ENCODE measurements at regions not wholly inside any gene's neighbourhood (a gene's known extent, or its start where the extent isn't known, plus 50 kb on each side); places are given as distances from the start of the nearest gene placed in this dataset.

DNA sequence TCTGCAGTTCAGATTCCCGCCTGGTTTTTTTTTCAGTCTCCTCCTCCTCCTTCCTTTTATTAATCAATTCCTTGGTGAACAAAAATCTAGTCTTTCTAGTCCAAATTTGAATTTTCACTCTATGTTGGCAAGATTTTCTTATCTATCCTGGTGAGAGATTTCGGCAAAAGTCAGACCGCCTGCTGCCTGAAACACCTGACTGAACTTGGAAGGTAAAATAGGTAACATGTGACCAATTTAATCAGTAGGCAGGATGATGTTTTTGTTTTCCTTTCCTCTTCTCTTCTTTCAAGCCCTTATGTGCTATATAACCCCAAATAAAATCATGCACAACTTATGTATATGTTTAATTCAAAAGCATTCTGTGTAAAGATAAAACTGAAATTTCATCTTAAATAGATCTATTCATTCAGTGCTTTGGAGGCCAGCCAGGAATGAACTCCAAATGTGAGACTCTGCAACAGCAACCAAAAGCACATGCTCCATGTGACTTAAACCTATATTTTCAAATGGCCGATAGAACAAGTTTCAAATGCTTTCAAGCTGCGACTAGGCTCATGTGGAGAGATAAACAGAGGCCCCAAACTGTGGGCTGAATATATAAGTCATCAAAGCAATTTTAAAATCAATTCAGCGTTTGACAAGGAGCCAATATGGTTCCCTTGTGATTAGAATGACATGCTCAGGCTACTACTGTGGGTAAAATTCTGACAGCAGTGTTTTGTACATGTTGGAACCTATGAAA is 100.4 kb upstream of the SEMA6A start:
- TF ChIP-seq, protein P1, sequence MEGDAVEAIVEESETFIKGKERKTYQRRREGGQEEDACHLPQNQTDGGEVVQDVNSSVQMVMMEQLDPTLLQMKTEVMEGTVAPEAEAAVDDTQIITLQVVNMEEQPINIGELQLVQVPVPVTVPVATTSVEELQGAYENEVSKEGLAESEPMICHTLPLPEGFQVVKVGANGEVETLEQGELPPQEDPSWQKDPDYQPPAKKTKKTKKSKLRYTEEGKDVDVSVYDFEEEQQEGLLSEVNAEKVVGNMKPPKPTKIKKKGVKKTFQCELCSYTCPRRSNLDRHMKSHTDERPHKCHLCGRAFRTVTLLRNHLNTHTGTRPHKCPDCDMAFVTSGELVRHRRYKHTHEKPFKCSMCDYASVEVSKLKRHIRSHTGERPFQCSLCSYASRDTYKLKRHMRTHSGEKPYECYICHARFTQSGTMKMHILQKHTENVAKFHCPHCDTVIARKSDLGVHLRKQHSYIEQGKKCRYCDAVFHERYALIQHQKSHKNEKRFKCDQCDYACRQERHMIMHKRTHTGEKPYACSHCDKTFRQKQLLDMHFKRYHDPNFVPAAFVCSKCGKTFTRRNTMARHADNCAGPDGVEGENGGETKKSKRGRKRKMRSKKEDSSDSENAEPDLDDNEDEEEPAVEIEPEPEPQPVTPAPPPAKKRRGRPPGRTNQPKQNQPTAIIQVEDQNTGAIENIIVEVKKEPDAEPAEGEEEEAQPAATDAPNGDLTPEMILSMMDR (IDR thresholded peaks at IDR 0.05), result no peak
- TF ChIP-seq EZH2 (IDR thresholded peaks at IDR 0.05), result no peak

All from neural progenitor cell (in vitro differentiated cells).